Parathyroid adenoma (tissue), 2 donors: ENCODE measurements at regions not wholly inside any gene's neighbourhood (a gene's known extent, or its start where the extent isn't known, plus 50 kb on each side); places are given as distances from the start of the nearest gene placed in this dataset.

Source experiments
- H2AFZ ChIP-seq: fragments of 300-600 bp; sonication (generic); one replicate; pipeline ENCODE4 v1.7.0; 2017; ENCODE audit warnings: antibody characterized with exemption, mild to moderate bottlenecking
- H3K27ac ChIP-seq: fragments of 300-600 bp; sonication (generic); one replicate; pipeline ENCODE4 v1.7.0; 2017
- H3K27me3 ChIP-seq: fragments of 300-600 bp; sonication (generic); one replicate; pipeline ENCODE4 v1.7.0; 2017; ENCODE audit warnings: low read length; ENCODE audit not compliant: control insufficient read depth, insufficient read depth
- H3K36me3 ChIP-seq: fragments of 300-600 bp; sonication (generic); one replicate; pipeline ENCODE4 v1.7.0; 2017; ENCODE audit warnings: low read length; ENCODE audit not compliant: control insufficient read depth, insufficient read depth
- H3K4me1 ChIP-seq: fragments of 300-600 bp; sonication (generic); one replicate; pipeline ENCODE4 v1.7.0; 2017; ENCODE audit warnings: control low read depth
- H3K4me2 ChIP-seq: fragments of 300-600 bp; sonication (generic); one replicate; pipeline ENCODE4 v1.7.0; 2017; ENCODE audit warnings: low read length
- H3K4me3 ChIP-seq: fragments of 300-600 bp; sonication (generic); one replicate; pipeline ENCODE4 v1.7.0; 2017; ENCODE audit warnings: low read depth, low read length
- H3K79me2 ChIP-seq: fragments of 300-600 bp; sonication (generic); one replicate; pipeline ENCODE4 v1.7.0; 2017; ENCODE audit warnings: control low read depth
- H3K9ac ChIP-seq: fragments of 300-600 bp; sonication (generic); one replicate; pipeline ENCODE4 v1.7.0; 2017; ENCODE audit warnings: mild to moderate bottlenecking
- H3K9me3 ChIP-seq: fragments of 300-600 bp; sonication (generic); one replicate; pipeline ENCODE4 v1.7.0; 2017; ENCODE audit warnings: low read length; ENCODE audit not compliant: control insufficient read depth
- TF ChIP-seq, protein P1 (sequence below): fragments of 300-600 bp; sonication (generic); IDR thresholded peaks from one replicate; pipeline ENCODE4 v1.7.0; 2017; ENCODE audit warnings: antibody characterized with exemption, mild to moderate bottlenecking
- donor health status: primary hyperparathyroidism.

DNA sequence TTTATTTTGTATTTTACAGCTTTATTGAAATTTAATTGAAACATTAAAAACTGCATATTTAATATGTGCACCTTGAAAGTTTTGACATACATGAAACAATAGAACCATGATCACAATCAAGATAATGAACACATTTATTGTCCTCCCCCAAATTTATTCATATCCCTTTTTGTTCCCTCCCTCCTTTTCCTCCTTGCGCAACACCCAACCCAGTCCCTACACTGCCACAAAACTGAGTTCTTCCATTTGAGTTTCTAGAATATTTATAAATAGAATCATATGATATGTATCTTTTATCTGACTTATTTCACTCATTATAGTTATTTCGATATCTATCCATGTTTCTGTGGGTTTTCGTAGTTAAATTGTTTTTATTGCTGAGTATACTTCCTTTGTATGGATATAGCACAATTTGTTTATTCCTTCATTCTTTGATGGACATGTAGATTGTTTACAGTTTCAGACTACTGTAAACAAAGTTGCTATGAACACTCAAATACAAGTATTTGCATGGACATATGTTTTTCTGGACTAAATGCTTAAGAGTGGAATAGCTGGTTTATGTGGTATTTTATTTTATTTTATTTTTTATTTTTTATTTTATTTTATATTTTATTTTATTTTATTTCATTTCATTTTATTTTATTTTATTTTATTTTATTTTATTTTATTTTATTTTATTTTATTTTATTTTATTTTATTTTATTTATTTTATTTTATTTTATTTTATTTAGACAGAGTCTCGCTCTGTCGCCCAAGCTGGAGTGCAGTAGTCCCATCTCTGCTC is 359.1 kb downstream of the SLC6A15 start:
- Histone ChIP-seq H3K27ac (no peak overlapping the region), H3K4me2 (no peak overlapping the region), H2AFZ (no peak overlapping the region), H3K4me1 (no peaks in the 10 kb centered on the region), H3K9ac (no peak overlapping the region), H3K79me2 (no peaks in the 10 kb centered on the region), H3K27me3 (no peaks in the 10 kb centered on the region), H3K4me3 (no peak overlapping the region), H3K36me3 (no peaks in the 10 kb centered on the region), H3K9me3 (no peaks in the 10 kb centered on the region)
- TF ChIP-seq, protein P1, sequence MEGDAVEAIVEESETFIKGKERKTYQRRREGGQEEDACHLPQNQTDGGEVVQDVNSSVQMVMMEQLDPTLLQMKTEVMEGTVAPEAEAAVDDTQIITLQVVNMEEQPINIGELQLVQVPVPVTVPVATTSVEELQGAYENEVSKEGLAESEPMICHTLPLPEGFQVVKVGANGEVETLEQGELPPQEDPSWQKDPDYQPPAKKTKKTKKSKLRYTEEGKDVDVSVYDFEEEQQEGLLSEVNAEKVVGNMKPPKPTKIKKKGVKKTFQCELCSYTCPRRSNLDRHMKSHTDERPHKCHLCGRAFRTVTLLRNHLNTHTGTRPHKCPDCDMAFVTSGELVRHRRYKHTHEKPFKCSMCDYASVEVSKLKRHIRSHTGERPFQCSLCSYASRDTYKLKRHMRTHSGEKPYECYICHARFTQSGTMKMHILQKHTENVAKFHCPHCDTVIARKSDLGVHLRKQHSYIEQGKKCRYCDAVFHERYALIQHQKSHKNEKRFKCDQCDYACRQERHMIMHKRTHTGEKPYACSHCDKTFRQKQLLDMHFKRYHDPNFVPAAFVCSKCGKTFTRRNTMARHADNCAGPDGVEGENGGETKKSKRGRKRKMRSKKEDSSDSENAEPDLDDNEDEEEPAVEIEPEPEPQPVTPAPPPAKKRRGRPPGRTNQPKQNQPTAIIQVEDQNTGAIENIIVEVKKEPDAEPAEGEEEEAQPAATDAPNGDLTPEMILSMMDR = no peak

DNA sequence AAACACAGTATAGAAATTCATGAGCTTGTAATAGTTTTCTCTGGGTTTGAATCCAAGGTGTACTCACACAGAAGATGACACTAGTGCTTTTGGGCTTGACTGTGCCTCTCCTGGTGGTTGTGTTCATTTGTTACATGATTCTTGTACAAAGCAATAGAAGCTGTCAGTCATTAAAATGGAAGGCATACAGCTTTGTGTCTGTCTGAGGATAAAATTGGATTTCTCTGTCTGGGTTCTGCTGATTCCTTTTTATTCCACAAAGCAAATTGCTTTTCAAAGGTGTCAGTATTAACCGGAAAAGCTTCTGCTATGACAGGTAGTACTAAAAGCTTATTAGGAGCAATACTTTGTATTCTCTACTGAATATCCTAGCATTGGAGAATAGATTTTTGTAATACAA is 361.2 kb downstream of the SLC6A15 start:
- Histone ChIP-seq H2AFZ (no peak overlapping the region), H3K9ac (no peak overlapping the region), H3K79me2 (no peaks in the 10 kb centered on the region), H3K27ac (no peak overlapping the region), H3K27me3 (no peaks in the 10 kb centered on the region), H3K4me2 (no peak overlapping the region), H3K4me3 (no peak overlapping the region), H3K36me3 (no peaks in the 10 kb centered on the region), H3K4me1 (no peaks in the 10 kb centered on the region), H3K9me3 (no peaks in the 10 kb centered on the region)
- TF ChIP-seq, protein P1 = no peak

DNA sequence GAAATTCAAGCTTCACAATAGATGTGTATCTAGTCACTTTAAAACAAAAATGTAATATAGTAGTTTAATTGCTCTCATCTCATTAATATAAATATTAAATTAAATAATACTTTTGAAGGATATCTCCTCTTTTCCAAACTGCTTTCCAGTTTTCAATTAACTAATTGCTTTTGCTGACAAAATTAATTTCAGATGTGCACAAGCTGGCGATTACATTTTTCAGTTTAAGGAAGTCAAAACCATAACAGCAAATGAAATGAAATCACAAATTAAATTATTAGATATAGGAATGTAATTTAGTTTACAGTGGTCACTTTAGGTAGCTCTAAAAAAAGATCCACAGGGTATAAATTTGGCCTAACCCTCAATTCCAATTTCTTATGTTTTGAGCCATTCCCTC is 362.1 kb downstream of the SLC6A15 start:
- H3K4me3 ChIP-seq = no peak overlapping the region
- no peak overlapping the region for H2AFZ ChIP-seq
- H3K9me3 ChIP-seq = no peaks in the 10 kb centered on the region
- TF ChIP-seq, protein P1 = no peak
- H3K4me2 ChIP-seq = no peak overlapping the region
- no peaks in the 10 kb centered on the region for H3K4me1 ChIP-seq
- H3K79me2 ChIP-seq = no peaks in the 10 kb centered on the region
- H3K36me3 ChIP-seq = no peaks in the 10 kb centered on the region
- H3K27me3 ChIP-seq = no peaks in the 10 kb centered on the region
- H3K9ac ChIP-seq = no peak overlapping the region
- H3K27ac ChIP-seq = no peak overlapping the region

DNA sequence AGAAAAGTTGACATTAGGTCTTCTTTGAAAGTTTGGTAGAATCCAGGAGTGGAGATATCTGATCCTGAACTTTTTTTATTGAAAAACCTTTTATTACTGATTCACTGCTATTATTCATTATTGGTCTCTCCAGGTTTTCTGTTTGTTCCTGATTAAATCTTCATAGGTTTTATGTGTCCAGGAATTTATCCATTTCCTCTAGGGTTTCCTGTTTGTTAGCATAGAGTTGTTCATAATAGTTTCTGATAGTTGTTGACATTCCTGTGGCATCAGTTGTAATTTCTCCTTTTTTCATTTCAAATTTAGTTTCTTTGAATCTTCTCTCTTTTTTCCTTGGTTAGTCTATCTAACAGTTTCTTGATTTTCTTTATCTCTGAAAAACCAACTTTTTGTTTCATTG is 370.3 kb downstream of the SLC6A15 start:
- H3K4me2 ChIP-seq = no peak overlapping the region
- H3K79me2 ChIP-seq = no peaks in the 10 kb centered on the region
- H2AFZ ChIP-seq = no peak overlapping the region
- H3K4me1 ChIP-seq = no peaks in the 10 kb centered on the region
- H3K9me3 ChIP-seq = no peaks in the 10 kb centered on the region
- no peak overlapping the region for H3K4me3 ChIP-seq
- no peak overlapping the region for H3K27ac ChIP-seq
- no peak overlapping the region for H3K9ac ChIP-seq
- no peaks in the 10 kb centered on the region for H3K27me3 ChIP-seq
- H3K36me3 ChIP-seq = no peaks in the 10 kb centered on the region
- TF ChIP-seq, protein P1 = no peak

DNA sequence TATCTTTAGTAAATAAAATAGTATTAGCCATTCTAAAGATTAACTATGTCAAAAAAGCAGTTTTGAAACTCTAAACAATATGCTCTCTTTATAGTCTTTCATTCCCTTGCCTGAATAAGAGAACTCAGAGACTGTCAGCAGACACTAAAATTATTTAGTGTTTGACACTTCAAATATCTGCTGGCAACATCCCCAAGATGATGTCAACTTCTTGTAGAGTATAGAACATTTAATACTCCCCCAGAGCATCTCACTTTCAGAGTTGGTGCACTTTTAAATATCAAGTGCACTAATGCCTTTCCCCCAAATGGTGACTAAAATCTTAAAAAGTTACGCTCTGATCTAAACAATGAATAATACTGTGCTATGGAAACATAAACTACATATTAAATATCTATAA is 374.9 kb downstream of the SLC6A15 start:
- H3K79me2 ChIP-seq = no peaks in the 10 kb centered on the region
- no peaks in the 10 kb centered on the region for H3K4me1 ChIP-seq
- H3K27ac ChIP-seq = no peak overlapping the region
- H3K36me3 ChIP-seq = no peaks in the 10 kb centered on the region
- no peak overlapping the region for H2AFZ ChIP-seq
- H3K27me3 ChIP-seq = no peaks in the 10 kb centered on the region
- H3K4me3 ChIP-seq = no peak overlapping the region
- no peak overlapping the region for H3K4me2 ChIP-seq
- TF ChIP-seq, protein P1 = no peak
- H3K9ac ChIP-seq = no peak overlapping the region
- no peaks in the 10 kb centered on the region for H3K9me3 ChIP-seq
